GM19324 (cell line): ENCODE measurements at regions not wholly inside any gene's neighbourhood (a gene's known extent, or its start where the extent isn't known, plus 50 kb on each side); places are given as distances from the start of the nearest gene placed in this dataset.
"Not testable (repeated sequence)": the region's sequence is repeated elsewhere in the genome, so short reads cannot be mapped to it uniquely, and the experiment has no call there.

Source experiments
- ATAC-seq: cut with Tn5 transposase; IDR thresholded peaks from one replicate; pipeline ENCODE4 v1.9.1; 2021; ENCODE audit warnings: mild to moderate bottlenecking, moderate library complexity; ENCODE audit not compliant: unreplicated experiment, low FRiP score

DNA sequence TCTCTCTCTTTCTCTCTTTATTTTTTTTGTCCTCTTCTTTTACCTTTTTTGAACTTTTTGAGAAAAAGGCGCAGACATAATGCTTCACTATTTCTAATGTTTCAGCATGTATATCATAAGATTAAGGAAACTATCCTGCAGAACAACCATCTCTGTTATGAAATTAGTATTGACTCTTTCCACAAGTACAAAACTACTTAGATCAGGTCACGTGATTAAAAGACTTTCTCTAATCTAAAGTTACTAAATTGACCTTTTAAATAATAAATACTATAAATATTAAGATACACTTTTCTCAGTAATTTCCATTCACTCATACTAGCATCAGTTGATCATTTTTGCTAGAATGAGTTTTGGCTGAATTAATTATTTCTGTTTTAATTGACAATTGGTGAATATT, 844.5 kb upstream of the LRFN5 start:
- ATAC-seq, result no peak

DNA sequence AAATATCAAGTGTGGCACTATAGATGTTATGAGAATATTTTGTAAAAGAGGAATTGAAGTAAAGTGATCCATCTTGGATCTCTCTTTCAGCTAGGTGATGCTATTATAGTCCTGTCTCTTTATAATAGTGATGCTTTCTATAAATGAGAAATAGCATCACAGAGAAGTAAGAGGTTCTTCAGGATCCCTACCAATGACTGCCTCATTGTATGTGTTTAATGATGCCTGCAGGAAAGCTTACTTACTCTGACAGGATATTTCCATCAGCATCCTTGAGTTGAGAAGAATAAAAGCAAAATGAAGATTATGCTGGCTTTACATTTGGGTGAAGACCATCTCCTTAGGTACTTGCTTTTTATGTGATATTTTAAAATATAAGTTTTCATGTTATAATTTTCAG, 846.0 kb upstream of the LRFN5 start:
- ATAC-seq, result no peak

DNA sequence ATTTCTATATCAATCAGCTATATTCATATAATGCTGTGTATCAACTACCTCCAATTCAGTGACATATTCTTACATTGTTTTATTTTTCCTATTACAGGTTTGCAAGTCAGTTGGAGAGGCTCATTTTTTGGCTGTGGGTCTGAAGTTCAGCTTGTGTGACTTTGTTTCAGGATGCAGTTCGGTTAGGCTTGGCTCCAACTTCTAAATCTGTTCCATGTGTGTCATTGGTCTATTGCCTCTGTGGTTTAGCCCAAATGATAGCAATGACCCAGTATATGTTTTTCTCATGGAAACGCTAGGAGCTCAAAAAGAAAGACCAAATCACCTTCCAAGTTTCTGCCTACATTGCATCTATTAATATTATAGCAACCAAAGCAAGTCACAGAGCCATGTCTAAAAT, 848.6 kb upstream of the LRFN5 start:
- ATAC-seq, result no peak

DNA sequence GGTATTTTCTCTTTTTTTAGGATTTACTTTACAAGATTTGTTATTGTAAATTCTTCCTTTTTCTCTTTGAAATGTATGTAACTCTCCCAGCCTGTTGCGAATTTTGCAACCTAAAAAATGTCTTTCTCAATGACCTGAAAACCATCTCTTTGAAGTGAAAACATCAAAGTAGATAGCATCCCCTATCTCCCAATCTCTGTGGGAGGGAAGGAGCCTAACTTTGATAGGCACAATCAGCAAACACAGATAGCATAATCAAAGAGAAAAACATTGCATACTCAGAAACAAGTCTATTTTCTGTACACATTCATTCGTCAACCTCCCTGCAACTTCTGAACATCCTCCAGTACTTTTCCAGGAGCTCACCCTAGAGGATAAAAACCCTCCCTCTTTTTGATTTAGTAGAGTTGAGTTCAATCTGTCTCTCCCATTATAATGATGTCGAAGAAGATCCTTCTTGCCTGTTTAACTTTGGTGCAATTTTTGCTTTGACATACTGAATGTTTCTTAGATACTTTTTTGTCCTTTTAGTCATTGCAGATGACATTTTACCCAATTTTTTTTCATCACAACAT, 849.2 kb upstream of the LRFN5 start:
- ATAC-seq, result no peak

DNA sequence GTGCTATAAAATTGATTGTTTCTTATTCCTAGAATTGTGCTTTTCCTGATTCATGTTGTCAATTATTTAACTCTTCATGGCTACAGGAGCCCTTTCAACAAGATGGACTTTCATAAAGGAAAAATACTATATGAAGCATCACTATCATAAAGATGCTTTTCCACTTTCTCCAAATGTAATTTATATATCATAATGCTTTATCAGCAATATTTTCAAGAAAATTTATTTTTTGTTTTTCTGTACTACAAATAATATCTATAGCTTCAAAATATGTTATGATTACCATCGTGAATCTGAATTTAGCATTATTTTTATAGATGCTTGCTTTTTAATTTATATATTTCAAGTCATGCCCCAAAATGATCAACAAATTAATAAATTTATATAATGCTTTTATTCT, 873.5 kb upstream of the LRFN5 start:
- ATAC-seq, result no peak

DNA sequence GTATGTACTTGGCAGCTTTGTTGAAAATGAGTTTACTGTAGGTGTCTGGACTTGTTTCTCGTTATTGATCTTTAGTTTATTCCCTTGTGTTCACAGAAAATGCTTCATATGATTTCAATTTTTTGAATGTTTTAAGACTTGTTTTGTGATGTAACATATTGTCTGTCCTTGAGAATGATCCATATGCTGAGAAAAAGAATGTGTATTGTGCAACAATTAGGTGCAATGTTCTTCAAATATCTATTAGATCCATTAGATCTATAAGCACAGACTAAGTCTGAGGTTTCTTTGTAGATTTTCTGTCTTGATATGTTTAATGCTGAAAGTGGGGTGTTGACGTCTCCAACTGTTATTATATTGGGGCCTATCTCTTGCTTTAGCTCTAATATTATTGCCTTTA, 879.6 kb upstream of the LRFN5 start:
- ATAC-seq, result no peak

DNA sequence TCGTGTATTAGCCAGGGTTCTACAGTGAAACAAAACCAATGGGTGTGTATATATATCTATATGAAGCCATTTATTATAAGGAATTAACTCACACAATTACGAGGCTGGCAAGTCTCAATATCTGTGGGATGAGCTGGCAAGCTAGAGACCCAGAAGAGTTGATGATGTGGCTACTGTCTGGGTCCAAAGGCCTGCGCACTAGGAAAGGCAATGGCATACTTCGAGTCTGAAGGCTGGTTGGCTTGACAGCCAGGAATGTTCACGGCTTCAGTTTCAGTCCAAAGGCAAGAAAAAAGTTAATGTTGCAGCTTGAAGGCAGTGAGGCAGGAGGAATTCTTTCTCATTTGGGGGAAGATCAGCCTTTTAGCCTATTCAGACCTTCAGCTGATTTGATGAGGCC, 893.3 kb upstream of the LRFN5 start:
- ATAC-seq, result no peak

DNA sequence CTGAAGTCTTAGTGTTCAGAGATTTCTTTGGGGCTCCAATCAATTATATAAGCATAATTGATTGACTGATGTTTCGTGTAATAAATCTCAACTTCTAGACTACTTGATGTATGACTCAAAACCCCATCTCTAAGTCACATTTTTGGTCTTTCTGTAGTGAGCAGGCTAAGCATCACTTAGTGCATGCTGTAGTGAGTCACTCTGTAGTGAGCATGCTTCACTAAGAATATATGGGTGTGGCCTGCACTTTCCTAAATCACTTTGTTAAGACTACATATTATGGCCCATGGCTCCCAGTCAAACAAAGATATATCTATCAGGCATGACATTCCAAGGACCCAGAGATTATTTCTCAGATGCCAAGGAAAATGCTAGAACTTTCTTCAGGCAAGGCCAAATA, 909.4 kb upstream of the LRFN5 start:
- no peak for ATAC-seq

DNA sequence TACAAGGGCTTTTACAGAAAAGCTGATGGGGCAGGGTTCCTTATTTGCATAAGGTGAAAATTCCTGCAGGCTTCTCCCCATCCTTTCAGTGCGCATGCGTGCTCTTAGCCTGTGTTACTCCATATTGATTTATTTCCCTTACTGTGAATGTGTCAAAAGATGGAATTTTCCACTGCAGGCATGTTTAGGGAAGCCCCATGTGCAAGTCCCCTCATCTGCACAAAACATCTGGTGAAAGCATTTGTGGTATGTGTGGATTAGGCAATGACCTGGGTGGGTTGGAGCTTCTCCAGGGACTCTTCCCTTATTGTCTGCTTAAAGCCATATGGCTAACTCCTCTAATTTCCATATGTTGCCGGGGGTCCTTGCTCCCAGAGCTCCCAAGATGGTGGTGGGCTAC, 912.7 kb upstream of the LRFN5 start:
- ATAC-seq, result no peak

DNA sequence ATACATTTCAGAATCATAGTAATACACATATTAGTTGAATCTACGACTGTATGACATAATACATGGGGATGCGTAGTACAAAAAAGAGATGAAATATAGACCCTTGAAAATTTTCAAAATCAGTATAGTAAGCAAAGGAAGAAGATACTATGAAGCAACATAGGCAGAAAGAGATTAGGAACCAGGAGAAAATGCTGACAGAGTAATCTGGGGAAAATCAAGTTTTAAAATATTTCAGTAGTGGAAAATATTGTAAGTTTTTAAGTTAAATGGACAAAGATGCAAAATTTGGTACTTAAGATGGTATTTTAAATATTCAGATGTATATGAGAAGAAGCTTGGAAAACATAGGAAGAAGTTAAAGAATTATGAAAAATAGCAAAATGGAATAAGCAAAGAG, 915.6 kb upstream of the LRFN5 start:
- ATAC-seq, result no peak

DNA sequence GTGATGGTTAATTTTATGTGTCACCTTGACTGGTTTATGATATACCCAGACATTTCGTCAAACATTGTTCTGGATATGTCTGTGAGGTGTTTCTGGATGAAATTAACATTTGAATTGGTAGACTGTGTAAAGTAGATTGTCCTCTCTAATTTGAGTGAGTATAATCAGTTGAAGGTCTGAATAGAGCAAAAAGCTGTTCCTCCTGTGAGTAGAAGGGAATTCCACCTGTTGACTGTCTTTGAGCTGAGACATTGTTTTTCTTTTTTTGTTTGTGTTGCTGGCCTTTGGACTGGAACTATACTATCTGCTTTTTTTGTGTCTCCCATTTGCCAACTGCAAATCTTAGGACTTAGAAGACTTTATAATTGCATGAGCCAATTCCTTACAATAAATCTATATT, 920.9 kb upstream of the LRFN5 start:
- no peak for ATAC-seq

DNA sequence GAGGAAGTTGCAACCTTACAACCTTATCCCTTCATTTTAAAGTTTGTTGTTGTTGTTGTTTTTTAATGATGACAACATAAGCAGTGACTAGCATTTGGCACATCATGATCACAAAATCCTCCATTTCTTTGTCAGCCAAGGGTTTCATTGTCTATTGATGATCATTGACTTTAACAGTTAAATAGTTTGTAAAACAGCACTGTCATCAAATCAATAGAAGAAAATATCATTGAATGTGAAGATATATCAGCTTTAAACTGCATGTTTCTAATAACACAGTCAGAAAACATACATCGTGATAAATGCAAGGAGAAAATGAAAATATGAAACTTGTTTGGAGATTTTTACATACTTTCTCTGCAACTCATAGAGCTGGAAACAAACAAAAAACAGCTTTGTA, 922.3 kb upstream of the LRFN5 start:
- ATAC-seq, result no peak

DNA sequence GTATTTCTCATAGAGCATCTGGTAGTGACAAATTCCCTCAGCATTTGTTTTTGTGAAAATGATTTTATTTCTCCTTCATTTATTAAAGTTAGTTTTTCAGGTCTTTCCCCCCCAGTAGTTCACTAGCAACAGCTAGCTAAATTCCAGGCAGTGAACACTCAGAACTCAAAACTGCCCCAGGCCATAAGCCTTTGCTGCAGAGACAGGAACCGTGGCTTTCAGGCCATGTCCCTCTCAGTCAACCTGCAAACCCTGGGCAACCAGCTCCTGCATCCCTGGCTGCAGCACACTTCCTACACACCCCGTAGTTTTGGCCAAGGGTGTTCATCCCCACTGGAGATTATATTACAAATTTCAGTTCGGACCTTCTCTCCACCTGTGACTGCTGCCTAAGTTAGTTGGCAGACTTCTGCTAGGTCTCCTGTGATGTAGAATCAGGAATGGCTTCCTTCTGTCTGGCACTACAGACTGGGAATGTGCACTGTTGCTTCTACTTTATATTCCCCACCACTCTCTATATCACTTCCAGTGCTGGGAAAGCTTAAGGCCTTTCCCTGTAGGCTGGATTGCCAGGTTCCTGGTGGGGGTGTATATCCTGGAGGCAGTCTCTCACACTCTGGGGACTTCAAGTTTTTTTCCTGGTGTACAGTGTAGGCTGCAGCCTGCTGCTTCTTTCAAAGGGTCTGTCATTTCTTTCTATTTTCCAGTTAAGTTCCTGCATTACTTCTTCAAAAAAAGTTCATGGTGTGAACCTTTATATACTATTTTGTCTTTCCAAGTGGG, 924.4 kb upstream of the LRFN5 start:
- ATAC-seq, result no peak

DNA sequence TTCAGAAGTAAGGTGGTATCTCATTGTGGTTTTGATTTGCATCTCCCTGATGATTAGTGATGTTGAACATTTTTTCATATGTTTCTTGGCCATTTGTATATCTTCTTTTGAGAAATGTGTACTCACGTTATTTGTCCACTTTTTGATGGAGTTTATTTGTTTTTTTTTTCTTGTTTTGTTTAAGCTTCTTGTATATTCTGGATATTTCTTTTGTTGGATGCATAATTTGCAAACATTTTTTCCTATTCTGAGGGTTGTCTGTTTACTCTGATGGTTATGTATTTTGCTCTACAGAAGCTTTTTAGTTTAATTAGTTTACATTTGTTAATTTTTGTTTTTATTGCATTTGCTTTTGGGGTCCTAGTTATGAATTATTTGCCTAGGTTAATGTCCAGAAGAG, 927.4 kb upstream of the LRFN5 start:
- ATAC-seq, result no peak

DNA sequence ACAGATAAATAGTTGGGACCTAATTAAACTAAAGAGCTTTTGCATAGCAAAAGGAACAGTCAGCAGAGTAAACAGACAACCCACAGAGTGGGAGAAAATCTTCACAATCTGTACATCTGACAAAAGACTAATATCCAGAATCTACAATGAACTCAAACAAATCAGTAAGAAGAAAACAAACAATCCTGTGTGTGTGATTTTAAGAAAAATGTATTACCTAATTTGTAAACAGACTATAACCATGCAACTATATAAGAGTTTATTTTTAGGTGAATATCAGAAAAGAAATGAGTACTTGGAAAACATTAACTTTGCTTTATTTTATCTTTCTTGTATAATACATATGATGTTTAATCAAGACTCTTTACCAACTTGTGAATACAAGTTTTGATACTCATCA, 929.5 kb upstream of the LRFN5 start:
- not testable (repeated sequence) for ATAC-seq

DNA sequence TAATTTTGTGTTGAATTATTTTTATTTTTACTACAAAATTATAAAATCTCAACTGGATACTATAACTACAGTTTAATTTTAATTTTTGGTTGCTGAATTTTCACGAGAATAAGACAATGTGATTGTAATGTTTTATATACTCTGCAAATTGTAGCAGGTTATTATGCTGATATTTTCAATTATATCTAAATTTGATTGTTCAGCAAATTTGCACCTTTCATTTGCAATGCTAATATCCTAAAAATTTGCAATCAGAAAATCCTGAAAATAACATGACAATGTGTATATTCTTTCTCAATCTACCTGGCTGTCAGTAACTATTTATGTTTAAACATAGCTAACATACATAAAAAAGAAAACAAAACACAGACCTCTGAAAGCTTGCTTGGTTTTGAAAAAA, 932.2 kb upstream of the LRFN5 start:
- ATAC-seq, result no peak

DNA sequence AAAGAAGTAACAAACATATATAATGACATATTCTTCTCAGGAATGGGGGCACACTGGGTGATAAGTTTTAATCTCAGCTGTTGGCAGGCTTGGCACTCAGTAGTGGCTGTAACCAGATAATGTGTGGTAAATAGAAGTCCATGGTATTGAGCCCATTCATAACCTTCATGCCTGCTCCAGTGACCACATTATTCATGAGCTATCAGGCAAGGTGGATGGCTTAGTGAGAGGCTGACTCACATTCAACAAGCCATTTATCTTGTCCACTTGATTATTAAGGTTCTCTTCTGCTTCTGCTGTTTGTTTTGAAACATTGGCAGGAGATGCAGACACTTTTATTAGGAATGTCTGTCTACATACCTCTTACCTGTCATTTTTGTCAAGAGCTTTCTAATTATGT, 950.4 kb upstream of the LRFN5 start:
- no peak for ATAC-seq

DNA sequence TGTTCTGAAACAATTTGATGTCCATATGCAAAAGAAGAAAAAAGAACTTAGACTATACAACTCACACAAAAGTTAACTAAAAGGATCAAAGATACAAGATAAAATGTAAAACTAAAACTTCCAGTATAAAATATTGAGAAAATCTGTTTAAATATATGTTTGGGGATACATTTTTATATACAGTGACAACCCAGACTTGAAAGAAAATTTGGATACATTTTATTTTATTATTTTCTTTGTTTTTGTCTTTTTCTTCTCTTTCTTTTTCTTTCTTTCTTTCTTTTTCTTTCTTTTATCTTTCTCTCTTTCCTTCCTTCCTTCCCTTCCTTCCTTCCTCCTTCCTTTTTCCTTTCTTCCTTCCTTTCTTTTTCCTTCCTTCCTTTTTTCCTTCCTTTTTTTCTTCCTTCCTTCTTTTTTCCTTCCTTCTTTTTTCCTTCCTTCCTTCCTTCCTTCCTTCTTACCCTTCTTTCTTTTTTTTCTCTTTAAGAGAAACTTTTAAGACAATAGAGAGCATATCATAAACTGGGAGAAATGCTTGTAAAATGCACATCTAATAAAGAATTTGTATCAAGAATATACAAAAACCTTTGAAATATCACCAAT, 954.5 kb upstream of the LRFN5 start:
- ATAC-seq, result no peak

DNA sequence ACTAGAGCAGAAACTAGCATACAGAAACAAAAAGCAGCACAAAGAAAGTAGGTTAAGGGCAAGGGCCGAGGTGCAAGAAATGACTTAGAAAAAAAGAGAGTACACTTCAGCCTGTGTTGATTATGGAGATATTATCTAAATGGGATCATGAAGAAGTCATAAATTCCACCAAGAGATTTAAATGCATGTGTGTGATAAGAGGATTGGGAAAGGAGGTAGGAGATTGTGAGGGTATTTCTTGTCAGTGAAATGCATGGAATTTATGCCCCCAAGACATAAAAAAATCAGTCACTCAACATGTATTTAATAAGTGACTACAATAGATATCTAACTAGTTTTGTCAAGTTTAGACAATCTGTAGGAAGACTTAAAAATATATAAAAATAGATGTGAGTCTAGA, 976.2 kb upstream of the LRFN5 start:
- no peak for ATAC-seq

DNA sequence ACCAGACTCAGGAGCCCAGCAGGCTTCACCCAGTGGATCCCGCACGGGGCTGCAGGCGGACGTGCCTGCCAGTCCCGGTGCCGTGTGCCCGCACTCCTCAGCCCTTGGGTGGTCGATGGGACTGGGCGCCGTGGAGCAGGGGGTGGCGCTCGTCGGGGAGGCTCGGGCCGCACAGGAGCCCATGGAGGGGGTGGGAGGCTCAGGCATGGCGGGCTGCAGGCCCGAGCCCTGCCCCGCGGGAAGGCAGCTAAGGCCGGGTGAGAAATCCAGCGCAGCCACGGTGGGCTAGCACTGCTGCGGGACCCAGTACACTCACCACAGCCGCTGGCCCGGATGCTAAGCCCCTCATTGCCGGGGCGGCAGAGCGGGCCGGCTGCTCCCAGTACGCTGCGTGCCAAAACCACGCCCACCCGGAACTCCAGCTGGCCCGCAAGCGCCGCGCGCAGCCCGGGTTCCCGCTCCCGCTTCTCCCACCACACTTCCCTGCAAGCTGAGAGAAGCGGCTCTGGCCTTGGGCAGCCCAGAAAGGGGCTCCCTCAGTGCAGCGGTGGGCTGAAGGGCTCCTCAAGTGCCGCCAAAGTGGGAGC, 977.0 kb upstream of the LRFN5 start:
- ATAC-seq, result not testable (repeated sequence)

DNA sequence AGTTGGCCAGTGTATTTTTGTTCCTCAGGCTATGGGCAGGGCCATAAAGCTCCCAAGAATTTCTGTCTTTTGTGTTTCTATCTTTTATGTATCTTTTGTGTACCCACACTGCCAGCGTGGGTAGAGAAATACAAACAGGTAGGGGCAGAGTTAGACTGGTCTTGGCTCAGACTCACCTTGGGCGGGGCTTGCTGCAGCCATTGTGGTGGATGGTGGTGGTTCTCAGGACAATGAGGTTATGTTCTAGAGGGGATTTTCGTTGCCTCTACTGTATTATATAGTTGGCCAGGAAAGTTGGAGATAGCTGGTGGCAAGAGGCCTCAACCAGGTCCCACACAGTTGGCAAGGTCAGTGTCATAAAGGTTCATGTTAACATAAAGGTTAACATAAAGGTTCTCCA, 977.5 kb upstream of the LRFN5 start:
- ATAC-seq, result no peak

DNA sequence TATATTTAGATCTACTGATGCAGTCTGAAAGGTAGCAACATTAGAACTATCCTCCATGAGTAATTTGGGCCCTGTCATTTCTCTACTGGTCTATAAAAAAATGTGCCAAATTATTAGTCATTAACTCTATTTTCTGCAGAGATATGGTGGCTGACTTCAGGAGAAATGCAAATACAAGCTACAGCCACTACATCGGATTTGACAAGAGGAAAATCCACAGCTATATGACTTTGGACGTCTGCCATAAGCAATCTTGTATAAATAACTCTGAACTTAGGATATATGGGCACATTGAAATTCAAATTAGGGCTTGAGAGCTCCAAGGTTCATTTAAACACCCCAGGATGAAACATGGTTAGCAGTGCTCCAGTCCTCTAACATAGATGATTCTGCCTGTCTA, 983.0 kb upstream of the LRFN5 start:
- no peak for ATAC-seq
